Hematopoietic multipotent progenitor cell treated with erythropoietin and hydrocortisone succinate and interleukin-3 and kit ligand, for 8 days (in vitro differentiated cells): ENCODE measurements at regions not wholly inside any gene's neighbourhood (a gene's known extent, or its start where the extent isn't known, plus 50 kb on each side); places are given as distances from the start of the nearest gene placed in this dataset.
A peak's percentile ranks its signal among the peaks of the same experiment; 100 is the strongest.

Source experiments
- DNase-seq: peaks from one replicate; pipeline ENCODE4 v3.0.0-alpha.2; 2015

- no peak for DNase-seq
Measured at GRCh38 chr3:135310317-135310716, 515.3 kb downstream of the EPHB1 start.

DNA sequence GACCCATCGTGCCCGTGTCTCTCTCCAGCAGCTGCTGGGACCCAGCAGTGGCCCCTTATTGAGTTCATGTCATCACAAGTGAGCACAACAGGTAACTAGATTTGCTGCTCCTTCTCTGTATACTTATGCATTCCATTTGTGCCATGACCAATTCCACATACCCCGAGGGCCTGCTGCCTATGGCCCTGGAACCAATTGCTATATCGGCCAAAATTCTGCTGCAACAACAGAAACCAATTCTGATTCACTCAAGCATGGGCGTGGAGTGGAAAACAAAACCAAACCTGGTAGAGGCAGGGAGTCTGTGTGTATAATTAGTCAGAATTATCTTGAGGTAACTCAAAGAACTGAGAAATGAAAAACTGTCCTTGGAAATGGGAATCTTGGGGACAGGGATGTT, 516.6 kb downstream of the EPHB1 start:
- no peak for DNase-seq

DNA sequence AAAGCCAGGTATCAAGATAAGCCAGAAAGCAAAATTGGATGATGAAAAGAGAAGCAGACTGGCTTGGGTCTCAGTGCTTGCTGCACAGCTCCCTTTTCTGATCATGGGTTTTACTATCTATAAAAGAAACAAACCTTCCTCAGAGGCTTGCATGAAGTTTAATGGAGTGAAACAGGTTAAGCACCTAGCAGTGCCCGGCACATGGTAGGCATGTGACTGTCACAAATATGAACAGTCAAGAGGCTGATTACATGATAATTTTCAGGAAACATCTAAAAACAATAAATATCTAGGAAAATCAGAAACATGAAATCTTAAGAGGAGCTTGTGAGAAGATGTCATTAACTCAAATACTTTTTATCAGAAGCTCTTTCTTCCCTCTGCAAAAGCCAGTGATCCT, 519.2 kb downstream of the EPHB1 start:
- DNase-seq, result no peak

DNA sequence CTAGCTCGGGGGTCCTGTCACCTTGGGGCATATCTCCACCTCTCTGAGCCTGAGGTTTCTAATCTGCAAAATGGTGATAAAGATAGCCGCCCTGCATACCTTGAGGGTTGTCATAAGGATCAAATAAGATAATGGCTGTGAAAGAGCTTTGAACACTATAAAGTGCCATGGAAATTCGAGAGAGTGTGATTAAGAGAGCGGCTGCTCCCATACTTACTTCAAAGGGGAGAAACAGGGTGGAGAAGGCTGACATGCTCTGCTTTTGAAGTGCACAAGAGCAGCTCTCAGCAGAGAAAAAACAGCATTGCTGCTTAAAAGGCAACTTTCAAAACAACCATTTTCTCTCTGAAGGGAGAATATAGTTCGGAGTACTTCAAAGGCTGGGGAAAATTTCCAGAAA, 529.2 kb downstream of the EPHB1 start:
- DNase-seq, result no peak

DNA sequence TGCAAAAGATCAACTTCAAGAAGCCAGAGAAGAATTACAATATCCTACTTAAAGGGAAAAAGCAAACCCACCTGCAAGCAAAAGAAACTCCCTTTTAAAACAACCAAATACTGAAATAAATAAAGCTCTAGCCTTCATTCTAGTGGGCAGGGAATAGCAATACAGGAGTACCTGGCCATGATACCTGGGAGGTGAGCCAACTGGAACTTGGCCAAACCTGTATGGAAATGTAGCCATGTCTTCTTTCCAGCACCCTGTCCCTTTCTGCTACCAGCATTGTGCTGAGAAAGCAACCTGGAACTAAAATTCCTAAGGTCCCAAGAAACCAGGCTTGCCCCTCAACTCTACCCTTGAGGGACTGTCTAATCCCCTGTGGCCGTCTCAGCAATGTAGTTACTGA, 530.0 kb downstream of the EPHB1 start:
- no peak for DNase-seq

GRCh38 chr3:135325726-135326235, 530.7 kb downstream of the EPHB1 start:
- DNase-seq, result no peak

DNA sequence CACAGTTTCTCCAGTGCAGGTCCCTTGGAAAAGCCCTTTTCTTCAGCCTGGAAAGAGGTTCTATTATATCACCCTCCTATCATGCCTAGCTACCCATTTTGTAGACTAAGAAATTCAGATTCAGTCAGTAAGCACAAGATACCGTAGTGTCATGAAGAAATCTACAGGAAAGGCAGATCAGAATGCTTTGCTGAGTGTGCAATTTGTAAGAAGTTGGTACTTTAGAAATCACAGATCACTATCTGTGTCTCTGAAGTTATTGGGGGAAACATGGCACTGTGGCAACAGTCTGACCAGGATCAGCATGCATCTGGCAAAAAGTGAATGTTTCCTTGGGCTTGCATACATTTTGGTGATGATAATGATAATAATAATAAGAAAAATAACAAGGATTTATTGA, 531.8 kb downstream of the EPHB1 start:
- DNase-seq, result no peak

GRCh38 chr3:135328036-135328435, 533.0 kb downstream of the EPHB1 start:
- no peak for DNase-seq

DNA sequence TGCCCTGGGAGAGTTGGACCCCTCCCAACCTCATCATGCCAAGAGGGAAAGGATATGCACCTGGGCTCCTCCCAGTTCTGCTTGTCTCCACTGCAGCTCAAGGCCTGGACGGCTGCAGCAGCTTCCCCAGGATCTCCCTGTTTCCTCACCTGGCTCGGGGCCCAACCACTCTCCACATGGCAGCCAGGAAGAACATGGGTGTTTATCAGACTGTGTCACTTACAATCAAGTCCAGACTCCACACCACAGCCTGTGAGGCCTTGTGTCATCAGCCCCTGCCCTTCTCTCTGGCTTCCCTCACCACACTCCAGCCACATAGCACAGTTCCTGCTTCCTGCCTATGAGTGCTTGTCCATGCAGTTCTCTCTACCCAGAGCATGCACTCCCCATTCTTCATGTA, 534.4 kb downstream of the EPHB1 start:
- DNase-seq, result no peak

DNA sequence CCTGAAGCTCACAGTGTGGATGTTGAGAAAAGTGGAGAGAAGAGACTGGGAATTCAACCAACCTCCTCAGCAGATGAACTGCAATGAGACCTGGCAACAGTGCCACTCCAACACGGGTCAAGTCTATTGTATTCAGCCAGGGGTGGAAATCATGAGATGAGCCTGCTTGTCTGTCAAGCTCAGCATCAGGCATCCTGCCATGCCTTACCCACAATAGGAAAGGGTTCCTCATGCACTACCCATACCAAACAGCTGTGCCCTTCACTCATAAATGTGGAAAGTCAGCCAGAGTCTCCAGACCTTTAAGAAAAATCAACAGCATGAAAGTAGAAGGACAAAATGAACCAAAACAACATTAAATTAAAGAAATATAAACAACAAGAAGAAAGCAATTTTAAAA, 542.1 kb downstream of the EPHB1 start:
- no peak for DNase-seq

DNA sequence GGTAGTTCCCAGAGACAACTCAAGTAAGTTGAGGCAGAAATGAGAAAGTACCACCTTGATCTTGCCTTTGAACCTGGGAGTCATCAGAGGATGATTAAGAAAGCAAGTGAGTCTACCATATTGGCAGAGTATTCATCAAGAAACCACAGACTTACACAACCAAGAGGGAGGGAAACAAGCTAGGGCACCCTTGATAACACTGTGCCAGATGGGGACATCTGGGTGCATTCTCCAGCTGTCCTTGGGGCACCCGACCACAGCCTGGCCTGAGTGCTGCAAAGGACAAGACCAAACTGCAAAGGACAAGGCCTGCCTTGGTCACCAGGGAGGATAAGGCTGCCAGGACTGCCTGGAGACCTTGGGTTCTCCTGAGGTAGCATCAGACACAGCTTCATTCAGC, 553.6 kb downstream of the EPHB1 start:
- DNase-seq, result peak; percentile 6

DNA sequence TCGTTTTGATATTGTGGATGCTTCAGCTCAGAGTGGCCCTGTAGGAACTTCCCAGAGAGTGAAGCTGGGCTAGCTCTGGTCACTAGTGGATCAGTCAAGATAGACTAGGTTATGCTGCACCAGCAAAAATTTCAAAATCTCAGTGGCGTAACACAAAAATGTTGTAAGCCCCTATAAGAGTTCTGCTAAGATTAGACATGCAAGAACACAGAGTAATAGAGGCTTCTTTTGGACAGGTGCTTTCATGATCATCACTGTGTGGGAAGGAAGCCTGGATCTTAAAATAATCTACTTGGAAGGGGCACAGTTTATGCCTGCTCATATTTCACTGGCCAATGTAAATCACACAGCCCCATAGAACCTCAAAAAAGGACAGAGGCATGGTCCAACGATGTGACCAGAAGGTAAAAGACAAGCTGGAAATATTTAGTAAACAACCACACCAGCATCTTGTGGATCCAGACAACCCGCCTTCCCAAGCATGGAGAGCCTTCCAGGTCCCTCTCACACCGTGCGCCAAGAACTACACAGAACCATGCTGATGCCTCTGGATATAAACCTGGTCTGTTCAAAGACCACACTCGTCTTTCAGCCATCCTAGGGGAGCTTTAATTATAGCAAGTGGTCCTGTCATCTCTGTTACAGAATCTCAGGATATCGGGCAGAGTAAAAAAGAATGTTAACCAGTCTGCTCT, 554.3 kb downstream of the EPHB1 start:
- DNase-seq, result no peak

DNA sequence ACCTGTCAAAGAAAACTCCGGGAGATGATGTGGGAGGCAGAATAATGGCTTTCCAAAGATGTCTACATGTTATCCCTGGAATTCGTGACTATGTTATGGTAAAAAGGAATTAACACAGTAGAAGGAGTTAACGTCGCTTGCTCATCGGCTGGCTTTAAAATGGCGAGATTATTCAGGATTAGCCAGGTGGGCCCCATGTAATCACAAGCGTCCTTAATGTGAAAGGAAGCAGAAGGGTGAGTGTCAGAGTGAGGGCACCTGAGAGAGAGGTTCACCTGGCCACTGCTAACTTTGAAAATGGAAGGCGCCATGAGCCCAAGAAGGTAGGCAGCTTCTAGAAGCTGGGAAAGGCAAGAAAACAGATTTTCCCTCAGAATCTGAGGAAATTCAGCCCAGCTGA, 557.2 kb downstream of the EPHB1 start:
- no peak for DNase-seq

DNA sequence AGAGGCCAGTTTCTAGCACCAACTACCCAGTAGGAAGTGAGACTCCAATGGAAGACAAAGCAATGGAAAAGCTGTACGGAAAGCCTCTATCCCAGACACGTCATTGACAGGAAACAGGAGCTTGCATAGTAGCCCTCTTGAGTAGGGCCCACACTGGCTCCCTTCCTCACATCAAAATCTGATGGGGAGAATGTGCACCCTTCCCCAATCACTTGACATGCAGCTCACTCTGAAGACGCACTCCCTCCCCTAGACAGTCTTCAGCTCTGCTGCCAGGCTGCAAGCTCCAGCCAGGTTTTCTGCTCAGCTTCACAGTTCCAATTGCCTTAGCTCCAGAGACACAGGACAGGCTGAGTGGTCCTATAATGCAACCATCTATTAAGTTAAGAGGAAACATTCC, 567.8 kb downstream of the EPHB1 start:
- no peak for DNase-seq

DNA sequence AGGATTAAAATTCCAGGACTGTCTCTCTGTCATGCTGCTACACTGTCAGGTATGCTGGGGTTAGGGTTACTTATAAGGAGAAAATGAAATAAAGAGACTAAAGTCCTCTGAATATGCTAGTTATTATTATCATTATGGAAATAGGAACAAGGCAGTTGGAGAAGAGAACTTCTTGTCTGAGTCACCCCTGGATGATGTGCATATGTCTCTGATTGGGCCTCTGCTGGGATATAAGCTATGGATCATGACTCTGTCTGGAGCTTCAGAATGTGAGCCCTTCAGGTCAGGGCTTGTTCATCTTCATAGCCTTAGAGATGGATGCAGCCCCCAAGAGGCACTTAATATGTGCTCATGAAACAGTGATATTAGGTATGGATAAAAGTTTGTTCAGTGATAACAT, 569.6 kb downstream of the EPHB1 start:
- no peak for DNase-seq

GRCh38 chr3:135366816-135367215, 571.8 kb downstream of the EPHB1 start:
- DNase-seq, result no peak

GRCh38 chr3:135368316-135368715, 573.3 kb downstream of the EPHB1 start:
- DNase-seq, result no peak

DNA sequence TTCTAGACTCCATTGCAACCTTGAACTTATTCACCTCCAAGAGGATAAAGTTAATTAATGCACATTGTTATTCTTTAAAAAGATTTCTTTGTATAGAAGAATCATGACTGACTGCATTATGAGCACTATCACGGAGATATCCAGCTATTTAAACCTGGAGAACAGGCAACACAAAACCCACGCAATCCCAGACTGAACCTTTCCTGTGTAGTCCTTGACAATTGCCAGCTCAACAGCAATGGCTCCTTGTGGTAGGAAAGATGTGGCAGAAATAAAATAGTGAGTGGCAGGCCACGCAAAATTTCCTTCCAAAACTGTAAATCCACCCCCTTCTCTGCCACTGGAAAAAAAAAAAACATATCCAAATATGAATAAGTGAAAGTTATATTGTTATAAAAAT, 573.7 kb downstream of the EPHB1 start:
- DNase-seq, result no peak

- DNase-seq, result no peak
Measured at GRCh38 chr3:135374571-135374970, 579.5 kb downstream of the EPHB1 start.

- no peak for DNase-seq
Measured at GRCh38 chr3:135382188-135382587, 583.3 kb upstream of the PPP2R3A start.

DNA sequence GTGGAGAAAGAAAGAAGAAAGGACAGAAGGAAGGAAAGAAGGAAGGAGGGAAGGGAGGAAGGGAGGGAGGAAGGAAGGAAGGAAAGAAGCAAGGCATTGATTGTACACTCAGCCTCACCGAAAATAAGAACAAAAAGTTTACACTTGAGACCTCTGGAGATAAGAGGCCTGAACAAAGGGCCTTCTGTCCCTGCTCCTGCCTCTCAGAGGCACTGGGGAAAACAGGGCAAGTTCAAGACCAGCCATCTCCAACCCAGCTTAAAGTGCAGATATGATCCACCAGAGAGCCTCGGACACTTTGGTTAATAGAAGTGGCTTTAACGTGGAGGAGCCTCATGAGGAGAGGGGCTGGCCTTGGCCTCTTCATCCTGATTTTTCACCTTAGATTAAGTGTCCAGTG, 582.9 kb upstream of the PPP2R3A start:
- no peak for DNase-seq

GRCh38 chr3:135383301-135383700, 582.2 kb upstream of the PPP2R3A start:
- no peak for DNase-seq

GRCh38 chr3:135392151-135392550, 573.4 kb upstream of the PPP2R3A start:
- DNase-seq, result no peak

- no peak for DNase-seq
Measured at GRCh38 chr3:135393159-135393558, 572.4 kb upstream of the PPP2R3A start.

- no peak for DNase-seq
Measured at GRCh38 chr3:135393898-135394525, 571.5 kb upstream of the PPP2R3A start.
